GM12878 (cell line): ENCODE measurements at regions not wholly inside any gene's neighbourhood (a gene's known extent, or its start where the extent isn't known, plus 50 kb on each side); places are given as distances from the start of the nearest gene placed in this dataset.

Experiments used
- CHD4 ChIP-seq: fragments of 200-600 bp; sonication (generic); IDR thresholded peaks from 2 replicates; pipeline ENCODE4 v1.6.1; 2016; ENCODE audit warnings: mild to moderate bottlenecking
- EP300 ChIP-seq, 2 experiments: fragments of 150-350 bp in 1 of 2; IDR thresholded peaks; 2 replicates each; pipeline ENCODE4 v1.6.1; 2011 to 2012; ENCODE audit warnings: low read depth in 2 of 2, low read length in 2 of 2, borderline replicate concordance in 1 of 2, improper control_type of control experiment in 1 of 2, inconsistent platforms in 1 of 2; ENCODE audit not compliant: control insufficient read depth in 1 of 2
- NRF1 ChIP-seq: conservative IDR thresholded peaks from 2 replicates; pipeline ENCODE4 v1.6.1; 2011; ENCODE audit warnings: mild to moderate bottlenecking, low read depth, low read length, improper control_type of control experiment
- SMAD5 ChIP-seq: IDR thresholded peaks from 2 replicates; pipeline ENCODE4 v1.6.1; 2016; ENCODE audit warnings: antibody characterized with exemption, low read depth
- SP1 ChIP-seq: IDR thresholded peaks from one replicate; pipeline ENCODE4 v1.6.1; 2011; ENCODE audit warnings: low read depth, low read length
- TF ChIP-seq, protein P1 (sequence below): fragments of 450-650 bp; IDR thresholded peaks from 2 replicates; pipeline ENCODE4 v1.6.1; 2016; ENCODE audit warnings: mild to moderate bottlenecking, moderate library complexity, borderline replicate concordance
- TF ChIP-seq, protein P2 (sequence below): fragments of 450-650 bp; IDR thresholded peaks from 2 replicates; pipeline ENCODE4 v1.6.1; 2017; ENCODE audit warnings: low read depth, mild to moderate bottlenecking, moderate library complexity
- TF ChIP-seq, protein P3 (sequence below): IDR thresholded peaks from 2 replicates; pipeline ENCODE4 v1.6.1; 2012; ENCODE audit warnings: low read depth, low read length, improper control_type of control experiment

GRCh38 chr13:86172961-86173360 lies 373.7 kb upstream of the SLITRK6 start (continued):
- TF ChIP-seq, protein P1, sequence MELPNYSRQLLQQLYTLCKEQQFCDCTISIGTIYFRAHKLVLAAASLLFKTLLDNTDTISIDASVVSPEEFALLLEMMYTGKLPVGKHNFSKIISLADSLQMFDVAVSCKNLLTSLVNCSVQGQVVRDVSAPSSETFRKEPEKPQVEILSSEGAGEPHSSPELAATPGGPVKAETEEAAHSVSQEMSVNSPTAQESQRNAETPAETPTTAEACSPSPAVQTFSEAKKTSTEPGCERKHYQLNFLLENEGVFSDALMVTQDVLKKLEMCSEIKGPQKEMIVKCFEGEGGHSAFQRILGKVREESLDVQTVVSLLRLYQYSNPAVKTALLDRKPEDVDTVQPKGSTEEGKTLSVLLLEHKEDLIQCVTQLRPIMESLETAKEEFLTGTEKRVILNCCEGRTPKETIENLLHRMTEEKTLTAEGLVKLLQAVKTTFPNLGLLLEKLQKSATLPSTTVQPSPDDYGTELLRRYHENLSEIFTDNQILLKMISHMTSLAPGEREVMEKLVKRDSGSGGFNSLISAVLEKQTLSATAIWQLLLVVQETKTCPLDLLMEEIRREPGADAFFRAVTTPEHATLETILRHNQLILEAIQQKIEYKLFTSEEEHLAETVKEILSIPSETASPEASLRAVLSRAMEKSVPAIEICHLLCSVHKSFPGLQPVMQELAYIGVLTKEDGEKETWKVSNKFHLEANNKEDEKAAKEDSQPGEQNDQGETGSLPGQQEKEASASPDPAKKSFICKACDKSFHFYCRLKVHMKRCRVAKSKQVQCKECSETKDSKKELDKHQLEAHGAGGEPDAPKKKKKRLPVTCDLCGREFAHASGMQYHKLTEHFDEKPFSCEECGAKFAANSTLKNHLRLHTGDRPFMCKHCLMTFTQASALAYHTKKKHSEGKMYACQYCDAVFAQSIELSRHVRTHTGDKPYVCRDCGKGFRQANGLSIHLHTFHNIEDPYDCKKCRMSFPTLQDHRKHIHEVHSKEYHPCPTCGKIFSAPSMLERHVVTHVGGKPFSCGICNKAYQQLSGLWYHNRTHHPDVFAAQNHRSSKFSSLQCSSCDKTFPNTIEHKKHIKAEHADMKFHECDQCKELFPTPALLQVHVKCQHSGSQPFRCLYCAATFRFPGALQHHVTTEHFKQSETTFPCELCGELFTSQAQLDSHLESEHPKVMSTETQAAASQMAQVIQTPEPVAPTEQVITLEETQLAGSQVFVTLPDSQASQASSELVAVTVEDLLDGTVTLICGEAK: no peak
- no peak for TF ChIP-seq SP1
- TF ChIP-seq, protein P2, sequence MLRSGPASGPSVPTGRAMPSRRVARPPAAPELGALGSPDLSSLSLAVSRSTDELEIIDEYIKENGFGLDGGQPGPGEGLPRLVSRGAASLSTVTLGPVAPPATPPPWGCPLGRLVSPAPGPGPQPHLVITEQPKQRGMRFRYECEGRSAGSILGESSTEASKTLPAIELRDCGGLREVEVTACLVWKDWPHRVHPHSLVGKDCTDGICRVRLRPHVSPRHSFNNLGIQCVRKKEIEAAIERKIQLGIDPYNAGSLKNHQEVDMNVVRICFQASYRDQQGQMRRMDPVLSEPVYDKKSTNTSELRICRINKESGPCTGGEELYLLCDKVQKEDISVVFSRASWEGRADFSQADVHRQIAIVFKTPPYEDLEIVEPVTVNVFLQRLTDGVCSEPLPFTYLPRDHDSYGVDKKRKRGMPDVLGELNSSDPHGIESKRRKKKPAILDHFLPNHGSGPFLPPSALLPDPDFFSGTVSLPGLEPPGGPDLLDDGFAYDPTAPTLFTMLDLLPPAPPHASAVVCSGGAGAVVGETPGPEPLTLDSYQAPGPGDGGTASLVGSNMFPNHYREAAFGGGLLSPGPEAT: no peak
- no peak for TF ChIP-seq EP300 (IDR thresholded peaks at IDR 0.05; ENCODE audit: borderline replicate concordance in 1 of 2, control insufficient read depth in 1 of 2, low read depth in 2 of 2, low read length in 2 of 2)
- TF ChIP-seq CHD4: no peak
- TF ChIP-seq SMAD5: no peak
- TF ChIP-seq, protein P3, sequence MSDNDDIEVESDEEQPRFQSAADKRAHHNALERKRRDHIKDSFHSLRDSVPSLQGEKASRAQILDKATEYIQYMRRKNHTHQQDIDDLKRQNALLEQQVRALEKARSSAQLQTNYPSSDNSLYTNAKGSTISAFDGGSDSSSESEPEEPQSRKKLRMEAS: no peak
- no peak for TF ChIP-seq NRF1
